ENCODE measurements at regions not wholly inside any gene's neighbourhood (a gene's known extent, or its start where the extent isn't known, plus 50 kb on each side); places are given as distances from the start of the nearest gene placed in this dataset.

- Histone ChIP-seq H3K9ac (ENCODE audit: control insufficient read depth, extremely low read depth, insufficient read depth, low read length) (no peak overlapping the region), H3K79me2 (ENCODE audit: control insufficient read depth, insufficient read depth, low read length) (no peaks in the 10 kb centered on the region), H3K36me3 (ENCODE audit: control insufficient read depth in 2 of 2, extremely low read depth in 1 of 2, insufficient read depth in 2 of 2, low read length in 2 of 2) (no peaks in the 10 kb centered on the region), H2AFZ (ENCODE audit: control insufficient read depth, low read length) (peak overlapping the region; percentile 48), H3K4me3 (ENCODE audit: control insufficient read depth in 2 of 3, extremely low read depth in 1 of 3, insufficient read depth in 2 of 3, low read depth in 1 of 3, low read length in 3 of 3) (no peak overlapping the region), H3K4me1 (ENCODE audit: control insufficient read depth, extremely low read depth, insufficient read depth, low read length) (no peaks in the 10 kb centered on the region), H3K9me1 (ENCODE audit: control insufficient read depth, extremely low read depth, insufficient read depth, low read length) (no peaks in the 10 kb centered on the region), H3K27ac (ENCODE audit: control insufficient read depth, insufficient read depth, low read length) (no peak overlapping the region), H3K27me3 (ENCODE audit: control insufficient read depth, extremely low read depth, insufficient read depth, low read length) (no peaks in the 10 kb centered on the region), H3K4me2 (ENCODE audit: control insufficient read depth, extremely low read depth, insufficient read depth, low read depth, low read length) (peak overlapping the region; percentile 29), H3K9me3 (ENCODE audit: control insufficient read depth, low read depth, low read length) (no peaks in the 10 kb centered on the region), H4K20me1 (ENCODE audit: control insufficient read depth, extremely low read depth, insufficient read depth, low read length) (no peaks in the 10 kb centered on the region)
- dilution Hi-C loops (cut with MboI; ENCODE audit: extremely low pct_ligation_motif_present, low sequenced_read_pairs) = loop anchor here (25.0 kb wide), 1 partner anchor 187 kb away; no protein-coding TSS in a partner anchor
- no peak for FAIRE-seq
- no peak for DNase-seq (ENCODE audit: low read depth, low spot score)
- peak; percentile 89 to 93 (median 92) for TF ChIP-seq CTCF (optimal IDR thresholded peaks at IDR 0.05 in 1 of 3, IDR thresholded peaks at IDR 0.05 in 1 of 3, conservative IDR thresholded peaks at IDR 0.05 in 1 of 3; ENCODE audit: extremely low read depth in 1 of 3, insufficient read depth in 2 of 3, low read length in 3 of 3)
- TF ChIP-seq EZH2 (IDR thresholded peaks at IDR 0.05; ENCODE audit: low read length) = no peak
These were observed 224.5 kb downstream of the B3GLCT start for GRCh38 chr13:31424130-31424729.

GRCh38 chr13:31426395-31426794 lies 226.6 kb downstream of the B3GLCT start:
- dilution Hi-C loops (cut with MboI; ENCODE audit: extremely low pct_ligation_motif_present, low sequenced_read_pairs) = no loop called here
- H3K27me3 ChIP-seq (ENCODE audit: control insufficient read depth, extremely low read depth, insufficient read depth, low read length) = no peaks in the 10 kb centered on the region
- TF ChIP-seq CTCF (optimal IDR thresholded peaks at IDR 0.05 in 1 of 3, IDR thresholded peaks at IDR 0.05 in 1 of 3, conservative IDR thresholded peaks at IDR 0.05 in 1 of 3; ENCODE audit: extremely low read depth in 1 of 3, insufficient read depth in 2 of 3, low read length in 3 of 3) = no peak
- no peak for TF ChIP-seq EZH2 (IDR thresholded peaks at IDR 0.05; ENCODE audit: low read length)
- H2AFZ ChIP-seq (ENCODE audit: control insufficient read depth, low read length) = no peak overlapping the region
- H3K36me3 ChIP-seq (ENCODE audit: control insufficient read depth in 2 of 2, extremely low read depth in 1 of 2, insufficient read depth in 2 of 2, low read length in 2 of 2) = no peaks in the 10 kb centered on the region
- H3K4me3 ChIP-seq (ENCODE audit: control insufficient read depth in 2 of 3, extremely low read depth in 1 of 3, insufficient read depth in 2 of 3, low read depth in 1 of 3, low read length in 3 of 3) = no peak overlapping the region
- H3K27ac ChIP-seq (ENCODE audit: control insufficient read depth, insufficient read depth, low read length) = no peak overlapping the region
- no peaks in the 10 kb centered on the region for H3K79me2 ChIP-seq (ENCODE audit: control insufficient read depth, insufficient read depth, low read length)
- H3K9me3 ChIP-seq (ENCODE audit: control insufficient read depth, low read depth, low read length) = no peaks in the 10 kb centered on the region
- no peaks in the 10 kb centered on the region for H4K20me1 ChIP-seq (ENCODE audit: control insufficient read depth, extremely low read depth, insufficient read depth, low read length)
- no peak overlapping the region for H3K4me2 ChIP-seq (ENCODE audit: control insufficient read depth, extremely low read depth, insufficient read depth, low read depth, low read length)
- DNase-seq (ENCODE audit: low read depth, low spot score) (no peak), FAIRE-seq (no peak)
- no peaks in the 10 kb centered on the region for H3K4me1 ChIP-seq (ENCODE audit: control insufficient read depth, extremely low read depth, insufficient read depth, low read length)
- no peak overlapping the region for H3K9ac ChIP-seq (ENCODE audit: control insufficient read depth, extremely low read depth, insufficient read depth, low read length)
- H3K9me1 ChIP-seq (ENCODE audit: control insufficient read depth, extremely low read depth, insufficient read depth, low read length) = no peaks in the 10 kb centered on the region

Data from keratinocyte (primary cell).